Mucosa of gallbladder (tissue), 1 donor: ENCODE measurements at regions not wholly inside any gene's neighbourhood (a gene's known extent, or its start where the extent isn't known, plus 50 kb on each side); places are given as distances from the start of the nearest gene placed in this dataset.

ENCODE experiments used
- DNase-seq: peaks from one replicate; pipeline ENCODE4 v3.0.0-alpha.2; 2020; ENCODE audit warnings: low spot score
- donor health status: DM: no; HTN: no; CAD: no.

- no peak for DNase-seq
Measured at GRCh38 chr3:103055021-103055520, 620.3 kb downstream of the ZPLD1 start.

GRCh38 chr3:103056542-103056941 is 621.7 kb downstream of the ZPLD1 start:
- DNase-seq = peak; percentile 24

- DNase-seq = peak; percentile 41
Measured at GRCh38 chr3:103057003-103057402, 622.2 kb downstream of the ZPLD1 start.

GRCh38 chr3:103057487-103057886 is 622.7 kb downstream of the ZPLD1 start:
- no peak for DNase-seq

- no peak for DNase-seq
Measured at GRCh38 chr3:103059432-103059831, 624.6 kb downstream of the ZPLD1 start.

- no peak for DNase-seq
Measured at GRCh38 chr3:103060242-103060641, 625.4 kb downstream of the ZPLD1 start.

GRCh38 chr3:103067963-103068362 is 633.1 kb downstream of the ZPLD1 start:
- no peak for DNase-seq

GRCh38 chr3:103075282-103075681 is 640.5 kb downstream of the ZPLD1 start:
- no peak for DNase-seq

GRCh38 chr3:103077910-103078309 is 643.1 kb downstream of the ZPLD1 start:
- no peak for DNase-seq

- no peak for DNase-seq
Measured at GRCh38 chr3:103082501-103082900, 647.7 kb downstream of the ZPLD1 start.

GRCh38 chr3:103083848-103084631 is 649.2 kb downstream of the ZPLD1 start:
- no peak for DNase-seq

- DNase-seq = peak; percentile 39
Measured at GRCh38 chr3:103085465-103085864, 650.6 kb downstream of the ZPLD1 start.

GRCh38 chr3:103089758-103090157 is 654.9 kb downstream of the ZPLD1 start:
- no peak for DNase-seq

GRCh38 chr3:103105206-103105605 is 670.4 kb downstream of the ZPLD1 start:
- no peak for DNase-seq

GRCh38 chr3:103112273-103112672 is 677.5 kb downstream of the ZPLD1 start:
- no peak for DNase-seq

GRCh38 chr3:103126115-103126514 is 691.3 kb downstream of the ZPLD1 start:
- no peak for DNase-seq

- no peak for DNase-seq
Measured at GRCh38 chr3:103127098-103127630, 692.3 kb downstream of the ZPLD1 start.

GRCh38 chr3:103127737-103128136 is 692.9 kb downstream of the ZPLD1 start:
- no peak for DNase-seq

GRCh38 chr3:103134023-103134724 is 699.4 kb downstream of the ZPLD1 start:
- DNase-seq = no peak

GRCh38 chr3:103136621-103137020 is 701.8 kb downstream of the ZPLD1 start:
- DNase-seq = no peak

- DNase-seq = no peak
Measured at GRCh38 chr3:103137830-103138229, 703.0 kb downstream of the ZPLD1 start.

- no peak for DNase-seq
Measured at GRCh38 chr3:103158183-103158582, 723.4 kb downstream of the ZPLD1 start.

GRCh38 chr3:103166890-103167289 is 732.1 kb downstream of the ZPLD1 start:
- DNase-seq = no peak
